ENCODE measurements at regions not wholly inside any gene's neighbourhood (a gene's known extent, or its start where the extent isn't known, plus 50 kb on each side); places are given as distances from the start of the nearest gene placed in this dataset.
A peak's percentile ranks its signal among the peaks of the same experiment; 100 is the strongest.
"Not testable (repeated sequence)": the region's sequence is repeated elsewhere in the genome, so short reads cannot be mapped to it uniquely, and the experiment has no call there.

GRCh38 chr18:52118684-52119083 is 221.3 kb upstream of the DCC start:
- no peak for DNase-seq (ENCODE audit: low read depth in 4 of 4, low spot score in 3 of 4)

- no peak for DNase-seq (ENCODE audit: low read depth in 4 of 4, low spot score in 3 of 4)
These were observed 209.2 kb upstream of the DCC start for GRCh38 chr18:52130624-52131301.

GRCh38 chr18:52131845-52132244 is 208.2 kb upstream of the DCC start:
- no peak for DNase-seq (ENCODE audit: low read depth in 4 of 4, low spot score in 3 of 4)

GRCh38 chr18:52136532-52136931 is 203.5 kb upstream of the DCC start:
- no peak for DNase-seq (ENCODE audit: low read depth in 4 of 4, low spot score in 3 of 4)

- no peak for DNase-seq (ENCODE audit: low read depth in 4 of 4, low spot score in 3 of 4)
These were observed 199.0 kb upstream of the DCC start for GRCh38 chr18:52140986-52141385.

GRCh38 chr18:52150050-52150449 is 189.9 kb upstream of the DCC start:
- no peak for DNase-seq (ENCODE audit: low read depth in 4 of 4, low spot score in 3 of 4)

GRCh38 chr18:52152036-52152435 is 188.0 kb upstream of the DCC start:
- DNase-seq (ENCODE audit: low read depth in 4 of 4, low spot score in 3 of 4) = no peak

- no peak for DNase-seq (ENCODE audit: low read depth in 4 of 4, low spot score in 3 of 4)
These were observed 183.8 kb upstream of the DCC start for GRCh38 chr18:52156166-52156565.

- DNase-seq (ENCODE audit: low read depth in 4 of 4, low spot score in 3 of 4) = no peak
These were observed 179.4 kb upstream of the DCC start for GRCh38 chr18:52160636-52161035.

- DNase-seq (ENCODE audit: low read depth in 4 of 4, low spot score in 3 of 4) = no peak
These were observed 176.5 kb upstream of the DCC start for GRCh38 chr18:52163478-52163877.

GRCh38 chr18:52168131-52168530 is 171.9 kb upstream of the DCC start:
- DNase-seq (ENCODE audit: low read depth in 4 of 4, low spot score in 3 of 4) = not testable (repeated sequence)

- no peak for DNase-seq (ENCODE audit: low read depth in 4 of 4, low spot score in 3 of 4)
These were observed 165.8 kb upstream of the DCC start for GRCh38 chr18:52174220-52174619.

- DNase-seq (ENCODE audit: low read depth in 4 of 4, low spot score in 3 of 4) = no peak
These were observed 164.6 kb upstream of the DCC start for GRCh38 chr18:52175406-52175805.

- DNase-seq (ENCODE audit: low read depth in 4 of 4, low spot score in 3 of 4) = no peak
These were observed 156.9 kb upstream of the DCC start for GRCh38 chr18:52183107-52183506.

GRCh38 chr18:52190195-52190594 is 149.8 kb upstream of the DCC start:
- DNase-seq (ENCODE audit: low read depth in 4 of 4, low spot score in 3 of 4) = no peak

- no peak for DNase-seq (ENCODE audit: low read depth in 4 of 4, low spot score in 3 of 4)
These were observed 149.4 kb upstream of the DCC start for GRCh38 chr18:52190631-52191030.

GRCh38 chr18:52200406-52200805 is 139.6 kb upstream of the DCC start:
- no peak for DNase-seq (ENCODE audit: low read depth in 4 of 4, low spot score in 3 of 4)

- no peak for DNase-seq (ENCODE audit: low read depth in 4 of 4, low spot score in 3 of 4)
These were observed 138.9 kb upstream of the DCC start for GRCh38 chr18:52200921-52201663.

- DNase-seq (ENCODE audit: low read depth in 4 of 4, low spot score in 3 of 4) = peak in 1 of 4 donors; percentile 11
These were observed 131.4 kb upstream of the DCC start for GRCh38 chr18:52208646-52209045.

GRCh38 chr18:52216109-52216508 is 123.9 kb upstream of the DCC start:
- DNase-seq (ENCODE audit: low read depth in 4 of 4, low spot score in 3 of 4) = no peak

- no peak for DNase-seq (ENCODE audit: low read depth in 4 of 4, low spot score in 3 of 4)
These were observed 123.3 kb upstream of the DCC start for GRCh38 chr18:52216666-52217065.

GRCh38 chr18:52219102-52219501 is 120.9 kb upstream of the DCC start:
- DNase-seq (ENCODE audit: low read depth in 4 of 4, low spot score in 3 of 4) = no peak
